ENCODE measurements at regions not wholly inside any gene's neighbourhood (a gene's known extent, or its start where the extent isn't known, plus 50 kb on each side); places are given as distances from the start of the nearest gene placed in this dataset.

GRCh38 chr5:68478301-68479095 is 262.9 kb downstream of the PIK3R1 start:
- Histone ChIP-seq H3K27me3 (no peaks in the 10 kb centered on the region), H3K4me3 (no peak overlapping the region), H3K4me1 (peaks cover 3 to 21% (median 4%) of the 10 kb centered on the region in 3 donors), H3K9me3 (no peaks in the 10 kb centered on the region), H3K36me3 (no peaks in the 10 kb centered on the region), H3K27ac (peak overlapping the region in 3 of 4 donors; percentile 4 to 66 (median 28))
- WGBS, 2 donors (ENCODE audit: low coverage in 1 of 2): 40 to 60% methylated on average over 1 to 2 of the region's 2 CpGs
- TF ChIP-seq CTCF (IDR thresholded peaks at IDR 0.05) (no peak), POLR2AphosphoS5 (IDR thresholded peaks at IDR 0.05) (peak; percentile 6)
- ATAC-seq: peak; percentile 54

- peaks cover 3 to 21% (median 4%) of the 10 kb centered on the region in 3 donors for H3K4me1 ChIP-seq
- no peaks in the 10 kb centered on the region for H3K9me3 ChIP-seq
- TF ChIP-seq CTCF (IDR thresholded peaks at IDR 0.05) (no peak), POLR2AphosphoS5 (IDR thresholded peaks at IDR 0.05) (peak; percentile 16)
- no peaks in the 10 kb centered on the region for H3K36me3 ChIP-seq
- no peaks in the 10 kb centered on the region for H3K27me3 ChIP-seq
- WGBS, 2 donors (ENCODE audit: low coverage in 1 of 2): 34 to 44% methylated on average over 2 of the region's 2 CpGs
- ATAC-seq: no peak
- H3K27ac ChIP-seq: no peak overlapping the region
- no peak overlapping the region for H3K4me3 ChIP-seq
Observed at GRCh38 chr5:68479524-68479923, 264.0 kb downstream of the PIK3R1 start.

GRCh38 chr5:68480335-68480940 is 264.9 kb downstream of the PIK3R1 start:
- WGBS, 2 donors (ENCODE audit: low coverage in 1 of 2): 83 to 100% methylated on average over 3 of the region's 4 CpGs
- H3K36me3 ChIP-seq: no peaks in the 10 kb centered on the region
- H3K27me3 ChIP-seq: no peaks in the 10 kb centered on the region
- no peaks in the 10 kb centered on the region for H3K9me3 ChIP-seq
- H3K27ac ChIP-seq: no peak overlapping the region
- peaks cover 3 to 21% (median 4%) of the 10 kb centered on the region in 3 donors for H3K4me1 ChIP-seq
- no peak for ATAC-seq
- TF ChIP-seq CTCF (IDR thresholded peaks at IDR 0.05) (no peak), POLR2AphosphoS5 (IDR thresholded peaks at IDR 0.05) (no peak), POLR2A (IDR thresholded peaks at IDR 0.05) (no peak), EP300 (IDR thresholded peaks at IDR 0.05) (no peak)
- no peak overlapping the region for H3K4me3 ChIP-seq

GRCh38 chr5:68482199-68482598 is 266.6 kb downstream of the PIK3R1 start:
- 49 to 73% methylated on average over 2 of the region's 2 CpGs for WGBS, 2 donors (ENCODE audit: low coverage in 1 of 2)
- Histone ChIP-seq H3K4me1 (peaks cover 3 to 21% (median 4%) of the 10 kb centered on the region in 3 donors), H3K27me3 (no peaks in the 10 kb centered on the region), H3K9me3 (peaks cover 0 to 1% (median 0%) of the 10 kb centered on the region in 3 donors), H3K4me3 (no peak overlapping the region), H3K36me3 (no peaks in the 10 kb centered on the region), H3K27ac (no peak overlapping the region)
- no peak for ATAC-seq
- TF ChIP-seq EP300 (IDR thresholded peaks at IDR 0.05) (no peak), POLR2A (IDR thresholded peaks at IDR 0.05) (no peak), POLR2AphosphoS5 (IDR thresholded peaks at IDR 0.05) (no peak), CTCF (IDR thresholded peaks at IDR 0.05) (no peak)

Data from gastroesophageal sphincter (tissue), 4 donors.